ENCODE measurements at regions not wholly inside any gene's neighbourhood (a gene's known extent, or its start where the extent isn't known, plus 50 kb on each side); places are given as distances from the start of the nearest gene placed in this dataset.

DNA sequence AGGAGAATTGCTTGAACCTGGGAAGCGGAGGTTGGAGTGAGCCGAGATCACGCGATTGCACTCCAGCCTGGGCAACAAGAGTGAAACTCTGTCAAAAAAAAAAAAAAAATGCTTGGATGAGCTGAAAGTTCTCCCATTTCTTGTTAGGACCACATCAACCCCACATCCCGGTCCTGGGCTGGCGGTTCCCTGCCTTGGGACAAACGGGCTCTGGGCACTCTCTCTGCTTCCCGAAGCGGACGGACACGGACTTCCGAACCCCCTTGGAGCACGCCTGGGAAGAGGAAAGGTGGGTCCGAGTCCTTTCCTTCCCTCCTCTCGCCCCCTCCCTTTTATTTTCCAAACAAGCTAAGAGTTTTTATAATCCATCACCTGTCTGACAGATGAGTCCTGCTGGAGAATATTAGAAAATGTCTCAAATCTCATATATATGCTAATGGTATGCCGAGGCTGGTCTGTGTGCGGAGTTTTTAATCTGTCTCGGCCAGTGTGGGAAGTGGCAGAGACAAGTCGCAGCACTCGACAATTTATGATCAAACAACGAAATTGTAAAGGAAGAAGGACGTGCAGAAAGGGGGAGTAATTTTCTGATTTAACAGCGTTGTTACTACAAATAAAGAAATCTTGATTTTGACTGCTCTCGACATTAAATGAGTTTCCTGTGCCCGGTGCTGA, 257.9 kb upstream of the IRX4 start:
- H3K4ac ChIP-seq (replicated peaks; ENCODE audit: insufficient read length, low read depth, low read length) = no peak overlapping the region
- no peak overlapping the region for H3K4me3 ChIP-seq (ENCODE audit: extremely low read depth in 1 of 4, insufficient read depth in 2 of 4, low read depth in 3 of 4, low read length in 4 of 4)
- H4K91ac ChIP-seq (replicated peaks; ENCODE audit: insufficient read length, low read length) = no peak overlapping the region
- H3K9me3 ChIP-seq (ENCODE audit: insufficient read depth in 2 of 2, low read depth in 1 of 2, low read length in 1 of 2) = peaks cover 2 to 12% of the 10 kb centered on the region in 2 experiments; a peak in 2 of 4 replicates
- H3K23me2 ChIP-seq (ENCODE audit: low read depth, low read length) = peaks cover 6% of the 10 kb centered on the region; the same call in 1 of the 2 replicates
- no peak for FAIRE-seq
- H2BK5ac ChIP-seq (ENCODE audit: low read depth, low read length) = no peak overlapping the region
- no peak for TF ChIP-seq POLR2A (IDR thresholded peaks at IDR 0.05; ENCODE audit: control extremely low read depth in 1 of 2, low read depth in 2 of 2, low read length in 2 of 2)
- no peak for TF ChIP-seq ZNF274 (IDR thresholded peaks at IDR 0.05; ENCODE audit: borderline replicate concordance, extremely low read depth, low read length)
- TF ChIP-seq SP4 (IDR thresholded peaks at IDR 0.05; ENCODE audit: low read length) = no peak
- no peak for TF ChIP-seq TAF1 (IDR thresholded peaks at IDR 0.05; ENCODE audit: low read depth, low read length)
- no peak for TF ChIP-seq SAP30 (IDR thresholded peaks at IDR 0.05; ENCODE audit: insufficient read depth, insufficient replicate concordance, low read length)
- no peak for TF ChIP-seq BCL11A (IDR thresholded peaks at IDR 0.05; ENCODE audit: low read depth in 2 of 2, low read length in 2 of 2)
- TF ChIP-seq SIRT6 (IDR thresholded peaks at IDR 0.05; ENCODE audit: low read length) = no peak
- no peak for TF ChIP-seq SIN3A (conservative IDR thresholded peaks at IDR 0.05 in 1 of 2, IDR thresholded peaks at IDR 0.05 in 1 of 2; ENCODE audit: low read depth in 1 of 2, low read length in 2 of 2)
- TF ChIP-seq TAF7 (optimal IDR thresholded peaks at IDR 0.05; ENCODE audit: borderline replicate concordance, low read depth, low read length) = no peak
- no peak overlapping the region for H2AFZ ChIP-seq (ENCODE audit: low read length)
- H3K4me2 ChIP-seq (ENCODE audit: insufficient read depth in 1 of 2, low read depth in 2 of 2, low read length in 2 of 2) = no peak overlapping the region
- H3K36me3 ChIP-seq (ENCODE audit: control insufficient read depth in 2 of 4, insufficient read depth in 4 of 4, low read length in 3 of 4) = no peaks in the 10 kb centered on the region
- H2BK120ac ChIP-seq (replicated peaks; ENCODE audit: low read depth, low read length) = no peak overlapping the region
- no peak overlapping the region for H3K18ac ChIP-seq (ENCODE audit: extremely low read depth, low read length)
- no peaks in the 10 kb centered on the region for H3K4me1 ChIP-seq (replicated peaks in 1 of 4; ENCODE audit: control insufficient read depth in 3 of 4, insufficient read depth in 4 of 4, low read length in 3 of 4)
- H4K8ac ChIP-seq (ENCODE audit: extremely low read depth, insufficient read depth, low read length) = no peak overlapping the region
- no peak overlapping the region for H4K5ac ChIP-seq (ENCODE audit: insufficient read length, low read depth, low read length)
- ChIA-PET CTCF (ENCODE audit: partially characterized antibody) (interaction anchor here (2.5 kb wide), 1 partner anchor 11 kb away, joined by 7 read pairs; no protein-coding TSS in a partner anchor), POLR2A (ENCODE audit: partially characterized antibody) (no interaction called here)
- H3K23ac ChIP-seq (ENCODE audit: insufficient read length) = no peak overlapping the region
- H3K9ac ChIP-seq (replicated peaks in 1 of 4; ENCODE audit: extremely low read depth in 1 of 4, low read depth in 3 of 4, low read length in 3 of 4) = no peak overlapping the region
- no peak overlapping the region for H3K56ac ChIP-seq (replicated peaks; ENCODE audit: insufficient read length, low read depth, low read length)
- H2BK20ac ChIP-seq (ENCODE audit: low read length) = no peak overlapping the region
- no peak overlapping the region for H2AK5ac ChIP-seq (ENCODE audit: low read depth, low read length)
- no peaks in the 10 kb centered on the region for H3K79me2 ChIP-seq (ENCODE audit: control insufficient read depth in 1 of 2, insufficient read depth in 2 of 2, low read length in 2 of 2)
- no peaks in the 10 kb centered on the region for H3K79me1 ChIP-seq (ENCODE audit: low read depth, low read length)
- H2BK15ac ChIP-seq (ENCODE audit: low read length) = no peak overlapping the region
- H4K20me1 ChIP-seq (replicated peaks in 1 of 2; ENCODE audit: control insufficient read depth in 1 of 2, insufficient read depth in 2 of 2, low read length in 2 of 2) = no peaks in the 10 kb centered on the region
- H3K27ac ChIP-seq (ENCODE audit: low read depth, low read length) = no peak overlapping the region
- no peak for DNase-seq (ENCODE audit: low read depth in 1 of 2, low spot score in 2 of 2)
- no peak overlapping the region for H3K14ac ChIP-seq (ENCODE audit: insufficient read length)
- H2BK12ac ChIP-seq (ENCODE audit: low read depth, low read length) = no peak overlapping the region
- no peaks in the 10 kb centered on the region for H3K27me3 ChIP-seq (replicated peaks in 1 of 4; ENCODE audit: control insufficient read depth in 3 of 4, extremely low read depth in 1 of 4, insufficient read depth in 3 of 4, low read length in 3 of 4)
- 90% methylated on average over 25 of the region's 25 CpGs; no CpG with 5 or more reads in 1 of the 2 experiments for WGBS, 2 experiments (ENCODE audit: extremely low coverage in 1 of 2, insufficient coverage in 1 of 2, insufficient read length in 1 of 2, insufficient replicate concordance in 2 of 2, low coverage in 1 of 2, low lambda C conversion rate in 2 of 2, missing lambda C conversion rate in 1 of 2)

Data from H1 (cell line).